Right renal pelvis (tissue), 4 donors: ENCODE measurements at regions not wholly inside any gene's neighbourhood (a gene's known extent, or its start where the extent isn't known, plus 50 kb on each side); places are given as distances from the start of the nearest gene placed in this dataset.

Experiments
- DNase-seq, 4 donors: peaks; one replicate each; pipeline ENCODE4 v3.0.0-alpha.2; 2013; ENCODE audit warnings: low read depth in 4 of 4, low spot score in 3 of 4, missing footprints in 1 of 4

GRCh38 chrX:39204945-39205344 is 403.7 kb downstream of the MID1IP1 start:
- DNase-seq, result no peak

GRCh38 chrX:39205467-39205866 is 404.2 kb downstream of the MID1IP1 start:
- DNase-seq, result no peak

- DNase-seq, result no peak
These were observed 405.3 kb downstream of the MID1IP1 start for GRCh38 chrX:39206399-39207145.

GRCh38 chrX:39211501-39211900 is 410.2 kb downstream of the MID1IP1 start:
- DNase-seq, result no peak

GRCh38 chrX:39212456-39212855 is 411.2 kb downstream of the MID1IP1 start:
- DNase-seq, result no peak

- DNase-seq, result no peak
These were observed 413.3 kb downstream of the MID1IP1 start for GRCh38 chrX:39214387-39215126.

DNA sequence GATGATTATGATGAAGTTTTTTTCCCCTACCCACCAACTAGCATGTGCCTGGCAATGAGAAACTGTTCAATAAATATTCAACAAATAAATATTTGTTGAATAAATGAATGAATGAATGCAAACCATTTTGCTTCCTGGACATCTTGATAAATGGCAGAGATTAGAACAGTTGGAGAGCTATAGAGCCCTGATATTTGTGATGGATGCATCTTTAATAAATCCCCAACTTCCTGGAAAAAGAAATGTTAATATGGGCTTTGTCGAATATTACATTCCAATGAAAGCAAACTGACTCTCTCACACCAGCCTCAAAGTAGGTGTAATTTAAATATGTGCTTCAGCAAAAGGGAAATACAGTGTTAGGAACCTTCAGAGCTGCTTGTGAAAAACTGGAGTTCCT is 419.7 kb downstream of the MID1IP1 start:
- no peak for DNase-seq

DNA sequence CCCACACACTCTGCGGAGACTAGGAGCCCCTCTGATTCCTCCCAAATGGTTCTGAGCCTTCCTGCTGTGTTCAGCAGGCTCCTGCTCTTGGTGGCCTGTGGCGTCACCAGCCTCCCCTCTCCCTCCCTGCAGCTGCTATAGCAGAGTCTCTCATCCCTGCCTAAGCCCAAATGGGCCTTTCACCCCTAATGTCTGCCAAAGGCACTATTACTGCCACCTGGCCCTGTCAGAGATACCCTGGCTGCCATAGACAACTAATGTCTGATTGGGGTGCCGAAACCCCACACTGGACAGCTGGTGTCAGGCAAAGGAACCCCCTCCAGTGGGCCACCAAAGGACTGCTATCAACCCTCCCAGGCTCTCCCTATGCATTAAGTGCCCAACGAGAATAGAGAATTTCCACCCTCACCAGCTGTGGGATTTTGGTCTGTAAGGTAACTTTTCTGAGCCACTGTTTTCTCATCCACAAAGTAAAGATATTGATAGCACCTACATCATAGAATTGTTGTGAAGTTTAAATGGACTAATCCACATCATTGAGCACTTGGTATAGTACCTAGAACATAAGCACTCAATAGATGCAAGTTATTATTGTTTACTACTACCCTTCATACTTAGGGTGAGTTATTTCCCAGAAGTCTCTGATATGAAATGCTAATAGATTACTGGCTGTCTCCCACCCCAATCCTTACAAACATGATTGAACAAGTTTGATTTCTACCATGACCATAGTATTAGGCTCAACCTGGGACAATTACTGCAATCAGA is 421.3 kb downstream of the MID1IP1 start:
- no peak for DNase-seq

- DNase-seq, result no peak
These were observed 425.0 kb downstream of the MID1IP1 start for GRCh38 chrX:39226251-39226650.

- DNase-seq, result no peak
These were observed 426.1 kb downstream of the MID1IP1 start for GRCh38 chrX:39227371-39227770.

GRCh38 chrX:39238006-39238405 is 436.7 kb downstream of the MID1IP1 start:
- DNase-seq, result no peak

DNA sequence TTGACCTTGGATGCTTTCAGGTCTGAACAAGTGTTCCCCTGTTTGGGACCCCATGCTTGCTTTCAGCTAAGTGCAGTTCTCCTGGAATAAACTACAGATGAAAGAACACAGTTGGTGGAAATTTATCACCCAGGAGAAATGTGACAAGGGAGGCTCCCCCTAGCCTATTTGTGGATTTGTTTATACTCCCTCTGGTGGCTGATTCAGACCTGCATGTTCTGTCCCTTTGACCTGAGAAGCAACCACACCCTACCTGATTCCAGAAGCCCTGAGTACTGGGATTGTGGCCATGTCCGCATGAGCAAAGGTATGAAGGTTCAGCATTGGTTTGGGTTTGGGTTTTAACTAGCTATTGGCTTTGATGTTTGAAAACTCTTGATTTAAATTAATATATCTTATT is 440.9 kb downstream of the MID1IP1 start:
- peak in 1 of 4 donors; percentile 20 for DNase-seq

GRCh38 chrX:39244147-39244546 is 442.9 kb downstream of the MID1IP1 start:
- DNase-seq, result no peak

DNA sequence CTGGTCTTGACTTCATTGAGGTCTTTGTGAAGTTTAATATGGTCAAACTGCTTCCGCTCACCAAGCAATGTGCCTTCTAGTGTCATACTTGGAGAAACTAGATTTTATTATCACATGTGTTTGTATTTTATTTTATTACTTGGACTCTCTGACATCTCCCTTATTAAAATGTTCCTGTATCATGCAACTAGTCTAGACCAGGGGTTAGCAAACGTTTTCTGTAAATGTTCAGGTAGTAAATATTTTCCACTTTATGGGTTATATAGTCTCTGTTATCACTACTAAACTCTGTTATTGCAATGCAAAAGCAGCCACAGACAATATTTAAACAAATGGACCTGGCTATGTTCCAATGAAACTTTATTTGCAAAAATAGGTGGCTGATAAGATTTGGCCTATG is 443.8 kb downstream of the MID1IP1 start:
- no peak for DNase-seq

DNA sequence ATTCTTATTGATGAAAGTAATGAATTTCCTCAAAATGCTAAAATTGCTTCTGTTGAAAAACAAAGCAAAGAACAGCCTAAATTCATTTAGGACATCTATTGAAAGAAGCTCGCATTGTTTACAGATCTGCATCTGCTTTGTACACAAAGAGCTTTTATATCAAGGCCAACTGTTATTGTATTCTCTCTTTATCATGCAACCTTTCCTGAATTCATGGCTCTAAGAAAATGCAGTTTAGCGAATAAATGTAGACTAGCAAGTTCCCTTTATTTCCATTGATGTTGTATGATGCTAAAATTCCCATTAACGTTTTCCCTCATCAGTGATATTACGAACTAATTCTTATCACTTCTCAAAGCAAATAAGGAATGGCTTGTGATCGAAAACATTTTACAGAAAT is 446.3 kb downstream of the MID1IP1 start:
- no peak for DNase-seq

DNA sequence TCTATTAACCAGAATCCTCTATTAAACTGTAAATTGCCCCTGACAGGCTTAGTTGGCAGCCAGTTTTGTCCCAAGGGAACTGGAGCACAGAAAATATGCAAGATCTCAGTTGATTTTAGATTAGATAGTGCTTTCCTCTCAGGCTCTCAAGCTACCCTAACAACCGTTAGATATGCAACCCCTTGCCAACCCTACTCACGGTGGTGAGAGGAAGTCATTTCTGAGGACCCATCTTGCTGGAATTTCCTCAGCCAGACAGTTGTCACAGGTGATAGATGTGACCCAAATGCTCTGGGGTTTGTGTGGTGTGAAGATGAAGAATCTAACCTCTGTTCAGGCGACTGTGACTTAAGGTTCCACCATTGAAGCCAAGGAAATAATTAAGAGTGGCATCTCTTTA is 447.1 kb downstream of the MID1IP1 start:
- no peak for DNase-seq

DNA sequence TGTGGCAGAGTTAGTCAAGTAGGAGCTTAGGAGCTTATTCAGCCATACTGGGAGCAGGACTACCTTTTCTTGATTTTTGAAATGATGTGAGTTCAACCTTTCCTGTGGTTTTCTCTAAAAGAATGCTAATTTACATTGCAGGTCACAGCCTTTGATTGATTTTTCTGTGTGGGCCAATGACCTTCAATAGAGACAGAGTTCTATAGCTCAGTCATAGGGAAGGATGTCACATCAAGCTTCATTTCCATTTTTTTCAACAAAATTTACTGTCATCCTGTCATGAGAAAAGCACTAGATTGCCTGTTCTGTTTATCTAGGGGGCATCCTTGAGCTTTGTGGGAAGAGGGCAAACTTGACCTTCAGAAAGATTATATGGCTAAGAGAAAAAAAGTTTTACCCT is 448.7 kb downstream of the MID1IP1 start:
- DNase-seq, result no peak

DNA sequence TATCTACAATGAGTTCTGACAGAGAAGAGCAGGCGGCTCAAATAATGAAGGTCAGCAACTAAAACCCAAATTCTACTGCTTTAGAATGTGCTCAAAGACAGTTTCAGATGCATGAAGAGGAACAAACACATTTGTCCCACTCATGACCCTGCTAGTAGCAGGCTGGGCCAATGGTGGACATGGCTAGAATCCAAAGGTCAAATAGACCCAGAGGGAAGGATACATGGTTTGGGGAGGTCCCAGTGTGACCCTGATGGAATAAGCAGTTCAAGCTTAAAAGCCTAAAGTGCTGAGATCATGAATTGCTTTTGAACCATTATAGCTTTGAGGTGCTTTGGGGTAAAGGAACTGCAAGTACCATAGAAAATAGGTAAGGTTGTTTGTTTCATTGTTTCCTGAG is 450.7 kb downstream of the MID1IP1 start:
- DNase-seq, result no peak

DNA sequence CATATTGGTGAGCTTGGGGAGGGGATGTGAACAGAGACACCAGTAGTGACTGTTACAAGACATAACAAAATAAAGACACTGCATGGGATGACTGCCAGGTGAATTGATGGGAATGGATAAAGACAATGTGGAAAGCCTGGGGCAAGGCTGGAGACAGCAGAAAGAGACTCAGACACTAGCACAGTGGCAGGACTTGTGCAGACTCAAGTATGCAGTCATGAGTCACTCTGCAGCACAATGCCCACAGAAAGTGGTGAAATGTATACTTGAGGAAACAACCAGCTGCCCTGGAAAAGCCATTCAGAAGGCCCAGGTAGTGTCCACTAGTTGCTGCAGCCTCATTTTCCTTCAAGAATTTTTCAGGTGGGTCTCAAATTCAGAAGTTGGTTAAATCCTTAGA is 452.3 kb downstream of the MID1IP1 start:
- no peak for DNase-seq

DNA sequence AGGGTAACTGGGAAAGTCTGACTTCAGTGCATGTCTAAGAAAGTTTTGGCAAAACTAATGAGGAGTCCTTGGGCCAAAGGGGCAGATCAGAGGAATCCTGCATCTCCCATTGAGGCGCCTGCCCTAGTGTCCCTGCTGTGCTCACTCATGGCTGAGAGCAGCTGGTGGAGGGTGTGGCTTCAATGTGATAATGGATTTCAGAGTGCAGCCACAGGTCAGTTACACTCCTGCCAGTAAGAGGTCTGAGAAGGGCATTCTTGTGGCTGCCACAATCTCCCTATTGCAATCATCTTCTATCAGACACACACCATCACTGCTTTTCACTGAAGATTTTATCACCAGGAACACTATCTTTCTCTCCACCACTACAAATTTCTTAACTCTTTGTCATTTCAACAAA is 457.1 kb downstream of the MID1IP1 start:
- DNase-seq, result no peak

DNA sequence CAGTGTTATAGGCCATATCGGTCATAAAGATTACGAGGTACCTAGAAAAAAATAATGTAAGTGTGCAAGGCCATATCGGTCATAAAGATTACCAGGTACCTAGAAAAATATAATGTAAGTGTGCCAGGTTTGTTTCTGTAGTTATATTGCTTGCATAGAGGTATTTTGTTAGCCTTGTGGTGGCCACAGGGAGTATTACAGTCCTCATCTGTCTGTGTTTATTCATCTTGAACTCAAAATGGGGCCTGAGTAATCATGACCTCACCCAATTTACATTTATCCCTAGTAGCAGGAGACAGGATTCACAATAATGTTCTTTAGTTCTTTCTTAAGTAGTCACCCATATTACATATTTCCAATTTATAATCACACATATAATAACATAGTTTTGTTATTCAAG is 459.7 kb downstream of the MID1IP1 start:
- DNase-seq, result no peak
